Neural progenitor cell (in vitro differentiated cells): ENCODE measurements at regions not wholly inside any gene's neighbourhood (a gene's known extent, or its start where the extent isn't known, plus 50 kb on each side); places are given as distances from the start of the nearest gene placed in this dataset.

Experiments
- CTCF ChIP-seq: fragments of 200-600 bp; sonication (generic); IDR thresholded peaks from 2 replicates; pipeline ENCODE4 v1.5.1; 2017; ENCODE audit warnings: antibody characterized with exemption, mild to moderate bottlenecking
- EZH2 ChIP-seq: fragments of 200-600 bp; sonication (generic); IDR thresholded peaks from 2 replicates; pipeline ENCODE4 v1.6.1; 2017; ENCODE audit warnings: antibody characterized with exemption, mild to moderate bottlenecking, moderate library complexity

GRCh38 chr4:7121174-7121573 is 53.3 kb upstream of the GRPEL1 start:
- no peak for TF ChIP-seq CTCF
- no peak for TF ChIP-seq EZH2
